ENCODE measurements at regions not wholly inside any gene's neighbourhood (a gene's known extent, or its start where the extent isn't known, plus 50 kb on each side); places are given as distances from the start of the nearest gene placed in this dataset.

DNA sequence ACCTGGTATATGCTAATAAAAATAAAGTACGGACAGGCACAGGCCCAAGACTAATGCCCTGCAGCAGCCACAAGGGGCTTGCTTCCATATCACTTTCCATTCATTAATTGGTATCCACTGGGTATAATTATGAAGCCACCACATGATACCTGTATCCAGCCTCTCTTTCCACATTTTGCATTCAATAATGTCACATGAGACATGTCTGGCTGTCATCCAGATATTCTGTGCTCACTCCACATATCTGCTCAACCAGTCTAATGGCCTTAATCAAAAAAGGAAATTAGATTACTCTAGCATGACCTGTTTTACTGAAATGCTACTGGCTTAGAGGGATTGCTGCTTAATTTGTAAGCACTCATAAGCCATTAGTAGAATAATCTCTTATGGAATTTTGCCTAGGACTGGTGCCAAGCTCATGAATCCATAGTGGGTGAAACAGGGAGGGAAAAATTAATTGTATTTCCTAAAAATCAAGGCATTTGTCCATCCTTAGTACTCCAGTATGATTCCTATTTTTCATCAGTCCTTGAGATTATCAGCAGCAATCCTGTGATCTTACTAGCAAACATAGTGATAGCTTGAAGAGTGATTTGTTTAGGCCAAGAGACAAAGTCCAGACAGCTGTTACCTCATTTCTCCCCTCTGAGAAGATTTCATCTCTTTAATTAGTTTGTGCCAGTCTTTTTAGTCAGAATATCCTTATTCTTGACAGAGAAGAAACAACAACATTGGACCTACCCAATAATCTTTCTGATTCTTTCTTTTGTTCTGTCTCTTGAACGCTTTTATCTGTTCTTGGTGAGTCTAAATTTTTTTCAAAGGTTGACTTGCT lies 119.2 kb upstream of the ABCA1 start (continued):
- TF ChIP-seq ZBTB33 (IDR thresholded peaks at IDR 0.05; ENCODE audit: borderline replicate concordance, low read depth) (no peak), SIN3A (IDR thresholded peaks at IDR 0.05; ENCODE audit: borderline replicate concordance, low read depth, low read length) (no peak), NRF1 (IDR thresholded peaks at IDR 0.05; ENCODE audit: low read depth, low read length) (no peak), TEAD4 (IDR thresholded peaks at IDR 0.05; ENCODE audit: borderline replicate concordance, insufficient read depth) (peak; percentile 41; the same call in 1 of the 2 replicates), FOXJ3 (CRISPR knock-in tag; IDR thresholded peaks at IDR 0.05) (peak; percentile 54; the same call in 1 of the 2 replicates), YY1 (IDR thresholded peaks at IDR 0.05; ENCODE audit: low read depth) (no peak), CHD2 (IDR thresholded peaks at IDR 0.05; ENCODE audit: low read length, partially characterized antibody) (peak; percentile 82)
- TF ChIP-seq, protein P1, sequence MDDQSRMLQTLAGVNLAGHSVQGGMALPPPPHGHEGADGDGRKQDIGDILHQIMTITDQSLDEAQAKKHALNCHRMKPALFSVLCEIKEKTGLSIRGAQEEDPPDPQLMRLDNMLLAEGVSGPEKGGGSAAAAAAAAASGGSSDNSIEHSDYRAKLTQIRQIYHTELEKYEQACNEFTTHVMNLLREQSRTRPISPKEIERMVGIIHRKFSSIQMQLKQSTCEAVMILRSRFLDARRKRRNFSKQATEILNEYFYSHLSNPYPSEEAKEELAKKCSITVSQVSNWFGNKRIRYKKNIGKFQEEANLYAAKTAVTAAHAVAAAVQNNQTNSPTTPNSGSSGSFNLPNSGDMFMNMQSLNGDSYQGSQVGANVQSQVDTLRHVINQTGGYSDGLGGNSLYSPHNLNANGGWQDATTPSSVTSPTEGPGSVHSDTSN (IDR thresholded peaks at IDR 0.05) = no peak
- TF ChIP-seq, protein P2, sequence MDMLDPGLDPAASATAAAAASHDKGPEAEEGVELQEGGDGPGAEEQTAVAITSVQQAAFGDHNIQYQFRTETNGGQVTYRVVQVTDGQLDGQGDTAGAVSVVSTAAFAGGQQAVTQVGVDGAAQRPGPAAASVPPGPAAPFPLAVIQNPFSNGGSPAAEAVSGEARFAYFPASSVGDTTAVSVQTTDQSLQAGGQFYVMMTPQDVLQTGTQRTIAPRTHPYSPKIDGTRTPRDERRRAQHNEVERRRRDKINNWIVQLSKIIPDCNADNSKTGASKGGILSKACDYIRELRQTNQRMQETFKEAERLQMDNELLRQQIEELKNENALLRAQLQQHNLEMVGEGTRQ (IDR thresholded peaks at IDR 0.05; ENCODE audit: borderline replicate concordance, low read depth, low read length) = peak; percentile 14; the same call in 1 of the 2 replicates

- no peaks in the 10 kb centered on the region for H3K9me2 ChIP-seq
- H3K4me3 ChIP-seq (ENCODE audit: low read depth in 2 of 2, low read length in 1 of 2) = no peak overlapping the region
- no peaks in the 10 kb centered on the region for H3K9me3 ChIP-seq
- peak overlapping the region in 1 of 2 experiments; percentile 47; a peak in 2 of 4 replicates for H3K27ac ChIP-seq (ENCODE audit: low read depth in 2 of 2, low read length in 1 of 2)
- H4K20me1 ChIP-seq (ENCODE audit: insufficient read depth) = no peaks in the 10 kb centered on the region
- H3F3A ChIP-seq (replicated peaks; ENCODE audit: insufficient read depth) = no peaks in the 10 kb centered on the region
- no peak overlapping the region for H3K9ac ChIP-seq
- 73% methylated on average over 2 of the region's 2 CpGs for WGBS (ENCODE audit: low lambda C conversion rate)
- ChIA-PET CTCF (interaction anchor here (1.2 to 2.1 kb wide), 5 partner anchors 10 to 184 kb away, joined by 3 to 10 read pairs (median 4); no protein-coding TSS in a partner anchor), POLR2A (no interaction called here)
- H3K4me1 ChIP-seq (ENCODE audit: control insufficient read depth in 1 of 2, insufficient read depth in 2 of 2, low read depth in 1 of 2, low read length in 1 of 2) = peaks cover 0 to 16% of the 10 kb centered on the region in 2 experiments; a peak in 2 of 4 replicates
- no peak overlapping the region for H3K4me2 ChIP-seq
- no peaks in the 10 kb centered on the region for H3K36me3 ChIP-seq (replicated peaks in 1 of 2; ENCODE audit: control insufficient read depth in 1 of 2, insufficient read depth in 2 of 2, low read length in 1 of 2)
- no peak for DNase-seq
- no peaks in the 10 kb centered on the region for H3K79me2 ChIP-seq (ENCODE audit: insufficient read depth)
- H3K27me3 ChIP-seq (ENCODE audit: insufficient read depth) = no peaks in the 10 kb centered on the region
- no peak overlapping the region for H2AFZ ChIP-seq (ENCODE audit: low read depth)
- TF ChIP-seq FOSL2 (IDR thresholded peaks at IDR 0.05; ENCODE audit: borderline replicate concordance, low read depth) = no peak
- TF ChIP-seq SIN3A (IDR thresholded peaks at IDR 0.05; ENCODE audit: borderline replicate concordance, low read depth, low read length) = no peak
- TF ChIP-seq TEAD4 (IDR thresholded peaks at IDR 0.05; ENCODE audit: borderline replicate concordance, insufficient read depth) = no peak
- no peak for TF ChIP-seq FOXJ3 (CRISPR knock-in tag; IDR thresholded peaks at IDR 0.05)
- TF ChIP-seq, protein P2 (IDR thresholded peaks at IDR 0.05; ENCODE audit: borderline replicate concordance, low read depth, low read length) = no peak
- TF ChIP-seq TCF12 (IDR thresholded peaks at IDR 0.05) = no peak
- TF ChIP-seq CTCF (IDR thresholded peaks at IDR 0.05) = no peak
- TF ChIP-seq EZH2phosphoT487 (IDR thresholded peaks at IDR 0.05; ENCODE audit: borderline replicate concordance, low read depth) = no peak
- no peak for TF ChIP-seq TAF1 (IDR thresholded peaks at IDR 0.05; ENCODE audit: borderline replicate concordance, low read depth, low read length)
- no peak for TF ChIP-seq YY1 (IDR thresholded peaks at IDR 0.05; ENCODE audit: low read depth)
- TF ChIP-seq MXI1 (IDR thresholded peaks at IDR 0.05; ENCODE audit: low read depth, low read length) = no peak
- no peak for TF ChIP-seq RXRA (IDR thresholded peaks at IDR 0.05; ENCODE audit: borderline replicate concordance, low read depth)
- no peak for TF ChIP-seq JUND (IDR thresholded peaks at IDR 0.05)
- TF ChIP-seq RAD21 (IDR thresholded peaks at IDR 0.05; ENCODE audit: low read length) = no peak
- TF ChIP-seq EP300 (IDR thresholded peaks at IDR 0.05; ENCODE audit: borderline replicate concordance in 1 of 2, low read depth in 1 of 2, low read length in 1 of 2) = no peak
- no peak for TF ChIP-seq CHD2 (IDR thresholded peaks at IDR 0.05; ENCODE audit: low read length, partially characterized antibody)
Measured at GRCh38 chr9:105047742-105048041, 119.7 kb upstream of the ABCA1 start.
